OCI-LY3 (cell line): ENCODE measurements at regions not wholly inside any gene's neighbourhood (a gene's known extent, or its start where the extent isn't known, plus 50 kb on each side); places are given as distances from the start of the nearest gene placed in this dataset.

Experiments used
- H2AFZ ChIP-seq: fragments of 200-600, 300-600 bp; shearing (Covaris generic); 2 replicates; pipeline ENCODE4 v1.6.0; 2014; ENCODE audit warnings: antibody characterized with exemption, low read depth, low read length
- H3K27ac ChIP-seq: fragments of 200-600, 300-600 bp; sonication (generic); 2 replicates; pipeline ENCODE4 v1.5.1; 2014; ENCODE audit warnings: mild to moderate bottlenecking, low read length, moderate library complexity, mixed read lengths
- H3K27me3 ChIP-seq: fragments of 200-600, 300-600 bp; sonication (generic); 2 replicates; pipeline ENCODE4 v1.6.1; 2014; ENCODE audit warnings: low read depth, low read length, mixed read lengths
- H3K36me3 ChIP-seq: fragments of 200-600, 300-600 bp; sonication (generic); replicated peaks from 2 replicates; pipeline ENCODE3; 2014; ENCODE audit warnings: low read depth, low read length, mixed read lengths
- H3K4me1 ChIP-seq: fragments of 300-600, 200-600 bp; sonication (generic); 2 replicates; pipeline ENCODE4 v1.6.1; 2014; ENCODE audit warnings: low read length, mixed read lengths
- H3K4me2 ChIP-seq: fragments of 200-600, 300-600 bp; sonication (generic); 2 replicates; pipeline ENCODE4 v1.6.1; 2014; ENCODE audit warnings: low read length, mixed read lengths
- H3K4me3 ChIP-seq: fragments of 300-600, 200-600 bp; sonication (generic); 2 replicates; pipeline ENCODE4 v1.5.1; 2014; ENCODE audit warnings: antibody characterized with exemption, mild to moderate bottlenecking, low read length, moderate library complexity
- H3K79me2 ChIP-seq: fragments of 300-600, 200-600 bp; shearing (Covaris generic); 2 replicates; pipeline ENCODE4 v1.6.1; 2014; ENCODE audit warnings: mild to moderate bottlenecking, low read length, mixed read lengths
- H3K9ac ChIP-seq: fragments of 300-600, 200-600 bp; shearing (Covaris generic); 2 replicates; pipeline ENCODE4 v1.6.0; 2014; ENCODE audit warnings: mild to moderate bottlenecking, low read length, moderate library complexity
- H3K9me3 ChIP-seq: fragments of 200-600, 300-600 bp; shearing (Covaris generic); 2 replicates; pipeline ENCODE4 v1.6.1; 2014; ENCODE audit warnings: low read length, mixed read lengths; ENCODE audit not compliant: insufficient read depth
- H4K20me1 ChIP-seq: fragments of 200-600, 300-600 bp; sonication (generic); 2 replicates; pipeline ENCODE4 v1.6.1; 2016; ENCODE audit warnings: low read length, mixed read lengths; ENCODE audit not compliant: insufficient read depth
- CTCF ChIP-seq: fragments of 200-600, 300-600 bp; sonication (generic); IDR thresholded peaks from 2 replicates; pipeline ENCODE4 v1.5.1; 2014; ENCODE audit warnings: antibody characterized with exemption, low read length, low read depth
- EZH2phosphoT487 ChIP-seq: fragments of 200-600 bp; shearing (Covaris generic); IDR thresholded peaks from 2 replicates; pipeline ENCODE4 v1.6.1; 2018; ENCODE audit warnings: antibody characterized with exemption, mixed run types, low read depth

GRCh38 chr6:54698974-54699373 is 147.6 kb upstream of the FAM83B start:
- Histone ChIP-seq H2AFZ (peak overlapping the region; percentile 5; the same call in 1 of the 2 replicates), H3K27me3 (no peaks in the 10 kb centered on the region), H3K9me3 (no peaks in the 10 kb centered on the region), H3K79me2 (no peaks in the 10 kb centered on the region), H3K9ac (no peak overlapping the region), H4K20me1 (no peaks in the 10 kb centered on the region), H3K4me3 (no peak overlapping the region), H3K36me3 (no peaks in the 10 kb centered on the region), H3K27ac (no peak overlapping the region), H3K4me1 (peaks cover 44% of the 10 kb centered on the region), H3K4me2 (peak overlapping the region; percentile 15)
- TF ChIP-seq EZH2phosphoT487 (no peak), CTCF (no peak)

- Histone ChIP-seq H3K9ac (no peak overlapping the region), H2AFZ (no peak overlapping the region), H3K4me2 (0 out of 2 replicates have a peak overlapping the region, but pooled peaks have one; percentile 16), H3K4me3 (no peak overlapping the region), H4K20me1 (no peaks in the 10 kb centered on the region), H3K4me1 (peaks cover 42% of the 10 kb centered on the region), H3K36me3 (no peaks in the 10 kb centered on the region), H3K9me3 (no peaks in the 10 kb centered on the region), H3K27ac (no peak overlapping the region), H3K27me3 (no peaks in the 10 kb centered on the region), H3K79me2 (no peaks in the 10 kb centered on the region)
- no peak for TF ChIP-seq CTCF
These were observed 146.4 kb upstream of the FAM83B start for GRCh38 chr6:54700158-54700557.

GRCh38 chr6:54702772-54703171 is 143.8 kb upstream of the FAM83B start:
- no peak overlapping the region for H3K9ac ChIP-seq
- peaks cover 25% of the 10 kb centered on the region for H3K4me1 ChIP-seq
- no peak overlapping the region for H3K4me2 ChIP-seq
- H2AFZ ChIP-seq: no peak overlapping the region
- no peak for TF ChIP-seq CTCF
- no peak for TF ChIP-seq EZH2phosphoT487
- no peaks in the 10 kb centered on the region for H3K27me3 ChIP-seq
- H3K79me2 ChIP-seq: no peaks in the 10 kb centered on the region
- no peaks in the 10 kb centered on the region for H3K36me3 ChIP-seq
- H3K27ac ChIP-seq: no peak overlapping the region
- H3K4me3 ChIP-seq: no peak overlapping the region
- no peaks in the 10 kb centered on the region for H3K9me3 ChIP-seq
- H4K20me1 ChIP-seq: no peaks in the 10 kb centered on the region

- Histone ChIP-seq H3K36me3 (no peaks in the 10 kb centered on the region), H3K79me2 (no peaks in the 10 kb centered on the region)
These were observed 140.2 kb upstream of the FAM83B start for GRCh38 chr6:54706391-54706790.

More at GRCh38 chr6:54706391-54706790, 140.2 kb upstream of the FAM83B start:
- Histone ChIP-seq H3K4me2 (no peak overlapping the region), H3K4me3 (no peak overlapping the region), H2AFZ (no peak overlapping the region), H3K9me3 (no peaks in the 10 kb centered on the region), H3K4me1 (no peaks in the 10 kb centered on the region), H3K9ac (no peak overlapping the region), H3K27me3 (no peaks in the 10 kb centered on the region), H4K20me1 (no peaks in the 10 kb centered on the region), H3K27ac (no peak overlapping the region)
- TF ChIP-seq CTCF: no peak
- TF ChIP-seq EZH2phosphoT487: no peak
